WTC11 (cell line): ENCODE measurements at regions not wholly inside any gene's neighbourhood (a gene's known extent, or its start where the extent isn't known, plus 50 kb on each side); places are given as distances from the start of the nearest gene placed in this dataset.

ENCODE experiments used
- ATAC-seq: fragments of 200-7000 bp; cut with Tn5 transposase; 2 replicates; pipeline ENCODE4 v1.10.0; 2021; ENCODE audit warnings: mild to moderate bottlenecking, moderate library complexity
- CTCF ChIA-PET: fragments of 300-600 bp; sonication (Branson Sonifier 250); formaldehyde crosslinking; loops from one replicate; lab custom pipeline; 2021; ENCODE audit warnings: antibody characterized with exemption; lab: Charles Lee
- POLR2A ChIA-PET: fragments of 350-600 bp; sonication (Branson Sonifier 250); formaldehyde crosslinking; loops from one replicate; lab custom pipeline; 2021; ENCODE audit warnings: antibody characterized with exemption; lab: Charles Lee
- DNase-seq: peaks from one replicate; pipeline ENCODE4 v3.0.0; 2021; ENCODE audit warnings: low spot score
- H3K27ac Mint-ChIP-seq: 2 replicates; pipeline ENCODE4 v1.8.0; 2021; ENCODE audit warnings: mixed read lengths
- H3K27me3 Mint-ChIP-seq: 2 replicates; pipeline ENCODE4 v1.8.0; 2021; ENCODE audit warnings: low read depth, mild to moderate bottlenecking, moderate library complexity, mixed read lengths
- H3K36me3 Mint-ChIP-seq: 2 replicates; pipeline ENCODE4 v1.8.0; 2021; ENCODE audit warnings: mixed read lengths
- H3K4me1 Mint-ChIP-seq: 2 replicates; pipeline ENCODE4 v1.8.0; 2022; ENCODE audit warnings: mixed read lengths
- H3K4me3 Mint-ChIP-seq: 2 replicates; pipeline ENCODE4 v1.8.0; 2021; ENCODE audit warnings: mild to moderate bottlenecking, moderate library complexity, mixed read lengths
- H3K9me3 Mint-ChIP-seq: 2 replicates; pipeline ENCODE4 v1.8.0; 2021; ENCODE audit warnings: mixed read lengths
- AR ChIP-seq: fragments of 250-450 bp; sonication (Bioruptor Pico); IDR thresholded peaks from 2 replicates; pipeline ENCODE4 v1.9.0; 2021; ENCODE audit warnings: mild to moderate bottlenecking
- CTCF ChIP-seq: fragments of 200-600 bp; IDR thresholded peaks from 2 replicates; pipeline ENCODE4 v1.8.0; 2022; ENCODE audit warnings: antibody characterized with exemption
- ELF4 ChIP-seq: sonication (generic); formaldehyde crosslinking; IDR thresholded peaks from 2 replicates; pipeline ENCODE4 v1.8.1; 2022; ENCODE audit warnings: low read depth, mild to moderate bottlenecking, moderate library complexity, missing genetic modification reagents
- FOXK1 ChIP-seq: sonication (generic); formaldehyde crosslinking; IDR thresholded peaks from 2 replicates; pipeline ENCODE4 v1.8.0; 2022; ENCODE audit warnings: mild to moderate bottlenecking, moderate library complexity, missing genetic modification reagents
- GTF2I ChIP-seq: fragments of 250-450 bp; sonication (Bioruptor Pico); conservative IDR thresholded peaks from 2 replicates; pipeline ENCODE4 v1.4.0; 2021; ENCODE audit warnings: mild to moderate bottlenecking
- IRF1 ChIP-seq: sonication (generic); formaldehyde crosslinking; IDR thresholded peaks from 2 replicates; pipeline ENCODE4 v1.8.0; 2023; ENCODE audit warnings: missing genetic modification reagents
- IRF2 ChIP-seq: sonication (generic); formaldehyde crosslinking; IDR thresholded peaks from 2 replicates; pipeline ENCODE4 v1.8.0; 2022; ENCODE audit warnings: low read depth, missing genetic modification reagents, borderline replicate concordance
- MLX ChIP-seq: sonication (generic); formaldehyde crosslinking; IDR thresholded peaks from 2 replicates; pipeline ENCODE4 v1.8.1; 2023; ENCODE audit warnings: mild to moderate bottlenecking, missing genetic modification reagents, moderate library complexity
- MXD4 ChIP-seq: fragments of 250-450 bp; sonication (Bioruptor Pico); IDR thresholded peaks from 2 replicates; pipeline ENCODE4 v1.8.0; 2021; ENCODE audit warnings: mild to moderate bottlenecking, moderate library complexity, borderline replicate concordance
- NFATC4 ChIP-seq: fragments of 250-450 bp; sonication (Bioruptor Pico); IDR thresholded peaks from 2 replicates; pipeline ENCODE4 v1.9.0; 2021; ENCODE audit warnings: mild to moderate bottlenecking
- NFE2L1 ChIP-seq: sonication (generic); formaldehyde crosslinking; IDR thresholded peaks from 2 replicates; pipeline ENCODE4 v1.8.1; 2023; ENCODE audit warnings: missing genetic modification reagents
- RORB ChIP-seq: fragments of 250-450 bp; sonication (Bioruptor Pico); IDR thresholded peaks from 2 replicates; pipeline ENCODE4 v1.9.0; 2021; ENCODE audit warnings: mild to moderate bottlenecking
- SMAD3 ChIP-seq: sonication (generic); formaldehyde crosslinking; IDR thresholded peaks from 2 replicates; pipeline ENCODE4 v1.8.0; 2022; ENCODE audit warnings: missing genetic modification reagents, mild to moderate bottlenecking, borderline replicate concordance
- SOX15 ChIP-seq: fragments of 250-450 bp; sonication (Bioruptor Pico); IDR thresholded peaks from 2 replicates; pipeline ENCODE4 v1.9.0; 2021; ENCODE audit warnings: mild to moderate bottlenecking
- TCF7 ChIP-seq: sonication (generic); formaldehyde crosslinking; IDR thresholded peaks from 2 replicates; pipeline ENCODE4 v1.8.0; 2022; ENCODE audit warnings: mild to moderate bottlenecking, low read depth, missing genetic modification reagents, moderate library complexity
- USF2 ChIP-seq: sonication (generic); formaldehyde crosslinking; IDR thresholded peaks from 2 replicates; pipeline ENCODE4 v1.8.1; 2023; ENCODE audit warnings: mild to moderate bottlenecking, missing genetic modification reagents, moderate library complexity
- ZBTB21 ChIP-seq: sonication (generic); formaldehyde crosslinking; IDR thresholded peaks from 2 replicates; pipeline ENCODE4 v1.8.1; 2023; ENCODE audit warnings: mild to moderate bottlenecking, missing genetic modification reagents, borderline replicate concordance
- ZNF138 ChIP-seq: sonication (generic); formaldehyde crosslinking; conservative IDR thresholded peaks from 2 replicates; pipeline ENCODE4 v1.8.1; 2022; ENCODE audit warnings: mild to moderate bottlenecking, moderate library complexity, missing genetic modification reagents
- ZNF232 ChIP-seq: sonication (generic); formaldehyde crosslinking; IDR thresholded peaks from 2 replicates; pipeline ENCODE4 v1.8.0; 2022; ENCODE audit warnings: mild to moderate bottlenecking, missing genetic modification reagents
- ZNF317 ChIP-seq: sonication (generic); formaldehyde crosslinking; IDR thresholded peaks from 2 replicates; pipeline ENCODE4 v1.8.1; 2023; ENCODE audit warnings: low read depth, mild to moderate bottlenecking, moderate library complexity, missing genetic modification reagents, borderline replicate concordance
- ZNF423 ChIP-seq: fragments of 250-450 bp; sonication (Bioruptor Pico); IDR thresholded peaks from 2 replicates; pipeline ENCODE4 v2.1.2; 2022; ENCODE audit warnings: mild to moderate bottlenecking, moderate library complexity
- ZNF512 ChIP-seq: sonication (generic); formaldehyde crosslinking; IDR thresholded peaks from 2 replicates; pipeline ENCODE4 v1.8.1; 2022; ENCODE audit warnings: missing genetic modification reagents, borderline replicate concordance
- TF ChIP-seq, protein P1 (sequence below): sonication (generic); formaldehyde crosslinking; IDR thresholded peaks from 2 replicates; pipeline ENCODE4 v1.8.1; 2023; ENCODE audit warnings: mild to moderate bottlenecking, missing genetic modification reagents
- TF ChIP-seq, protein P2 (sequence below): sonication (generic); formaldehyde crosslinking; IDR thresholded peaks from 2 replicates; pipeline ENCODE4 v1.8.1; 2022; ENCODE audit warnings: low read depth, mild to moderate bottlenecking, moderate library complexity, missing genetic modification reagents, borderline replicate concordance
- TF ChIP-seq, protein P3 (sequence below): fragments of 250-450 bp; sonication (Bioruptor Pico); IDR thresholded peaks from 2 replicates; pipeline ENCODE4 v1.9.0; 2021; ENCODE audit warnings: mild to moderate bottlenecking

GRCh38 chr2:52404866-52405265, 1362.7 kb upstream of the CHAC2 start:
- TF ChIP-seq ZNF423 (CRISPR knock-in tag): no peak
- no peak for TF ChIP-seq MLX (CRISPR knock-in tag)
- TF ChIP-seq RORB (CRISPR knock-in tag): no peak
- TF ChIP-seq TCF7: no peak
- TF ChIP-seq ZNF232 (CRISPR knock-in tag): no peak
- TF ChIP-seq, protein P1, sequence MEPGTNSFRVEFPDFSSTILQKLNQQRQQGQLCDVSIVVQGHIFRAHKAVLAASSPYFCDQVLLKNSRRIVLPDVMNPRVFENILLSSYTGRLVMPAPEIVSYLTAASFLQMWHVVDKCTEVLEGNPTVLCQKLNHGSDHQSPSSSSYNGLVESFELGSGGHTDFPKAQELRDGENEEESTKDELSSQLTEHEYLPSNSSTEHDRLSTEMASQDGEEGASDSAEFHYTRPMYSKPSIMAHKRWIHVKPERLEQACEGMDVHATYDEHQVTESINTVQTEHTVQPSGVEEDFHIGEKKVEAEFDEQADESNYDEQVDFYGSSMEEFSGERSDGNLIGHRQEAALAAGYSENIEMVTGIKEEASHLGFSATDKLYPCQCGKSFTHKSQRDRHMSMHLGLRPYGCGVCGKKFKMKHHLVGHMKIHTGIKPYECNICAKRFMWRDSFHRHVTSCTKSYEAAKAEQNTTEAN: no peak
- no peak for TF ChIP-seq ELF4 (CRISPR knock-in tag)
- no peak for TF ChIP-seq IRF2 (CRISPR knock-in tag)
- no peak for TF ChIP-seq ZNF512
- TF ChIP-seq AR (CRISPR knock-in tag): no peak
- no peak for TF ChIP-seq NFE2L1 (CRISPR knock-in tag)
- no peak for TF ChIP-seq IRF1
- TF ChIP-seq ZBTB21 (CRISPR knock-in tag): no peak
- 0 out of 2 replicates have a peak, but pooled peaks cover 1% of the 10 kb centered on the region for H3K9me3 Mint-ChIP-seq
- POLR2A ChIA-PET: no interaction called here

DNA sequence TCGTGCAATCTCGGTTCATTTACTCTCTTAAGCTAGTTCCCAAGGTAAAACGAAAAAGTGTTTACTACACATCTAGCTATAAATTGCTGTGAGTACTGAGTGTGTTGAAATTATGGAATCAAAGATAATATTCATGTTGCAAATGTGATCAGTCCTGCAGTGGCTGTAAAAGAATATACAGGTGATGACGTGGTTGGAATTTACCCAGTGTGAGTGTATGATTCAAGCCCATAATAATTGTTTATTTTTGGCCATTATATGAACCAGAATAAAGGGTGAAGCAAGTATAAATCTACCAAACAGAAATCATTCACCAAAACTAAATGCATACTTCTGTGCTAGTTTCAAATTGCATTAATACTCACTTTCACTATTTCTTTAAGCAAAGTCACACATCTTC, 1363.6 kb upstream of the CHAC2 start:
- ChIA-PET CTCF (no interaction called here), POLR2A (no interaction called here)
- Mint-ChIP-seq H3K9me3 (no peaks in the 10 kb centered on the region), H3K4me1 (peaks cover 5% of the 10 kb centered on the region), H3K4me3 (no peak overlapping the region), H3K36me3 (no peaks in the 10 kb centered on the region), H3K27me3 (no peaks in the 10 kb centered on the region), H3K27ac (no peak overlapping the region)
- no peak for ATAC-seq
- DNase-seq: no peak
- TF ChIP-seq FOXK1 (CRISPR knock-in tag) (no peak), SOX15 (no peak), ZNF138 (no peak), ZNF317 (CRISPR knock-in tag) (no peak), CTCF (no peak), USF2 (no peak), NFATC4 (no peak), MXD4 (CRISPR knock-in tag) (no peak), NFE2L1 (CRISPR knock-in tag) (no peak), GTF2I (CRISPR knock-in tag) (no peak), SMAD3 (CRISPR knock-in tag) (no peak), ZNF423 (CRISPR knock-in tag) (no peak), ZNF232 (CRISPR knock-in tag) (no peak)
- TF ChIP-seq, protein P2, sequence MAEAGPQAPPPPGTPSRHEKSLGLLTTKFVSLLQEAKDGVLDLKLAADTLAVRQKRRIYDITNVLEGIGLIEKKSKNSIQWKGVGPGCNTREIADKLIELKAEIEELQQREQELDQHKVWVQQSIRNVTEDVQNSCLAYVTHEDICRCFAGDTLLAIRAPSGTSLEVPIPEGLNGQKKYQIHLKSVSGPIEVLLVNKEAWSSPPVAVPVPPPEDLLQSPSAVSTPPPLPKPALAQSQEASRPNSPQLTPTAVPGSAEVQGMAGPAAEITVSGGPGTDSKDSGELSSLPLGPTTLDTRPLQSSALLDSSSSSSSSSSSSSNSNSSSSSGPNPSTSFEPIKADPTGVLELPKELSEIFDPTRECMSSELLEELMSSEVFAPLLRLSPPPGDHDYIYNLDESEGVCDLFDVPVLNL (CRISPR knock-in tag): no peak
- TF ChIP-seq, protein P3, sequence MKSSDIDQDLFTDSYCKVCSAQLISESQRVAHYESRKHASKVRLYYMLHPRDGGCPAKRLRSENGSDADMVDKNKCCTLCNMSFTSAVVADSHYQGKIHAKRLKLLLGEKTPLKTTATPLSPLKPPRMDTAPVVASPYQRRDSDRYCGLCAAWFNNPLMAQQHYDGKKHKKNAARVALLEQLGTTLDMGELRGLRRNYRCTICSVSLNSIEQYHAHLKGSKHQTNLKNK (CRISPR knock-in tag): no peak

More at GRCh38 chr2:52404866-52405265, 1362.7 kb upstream of the CHAC2 start:
- Mint-ChIP-seq H3K27ac (no peak overlapping the region), H3K36me3 (no peaks in the 10 kb centered on the region), H3K27me3 (no peaks in the 10 kb centered on the region), H3K4me1 (peaks cover 13% of the 10 kb centered on the region), H3K4me3 (no peak overlapping the region)
- DNase-seq (no peak), ATAC-seq (no peak)
- CTCF ChIA-PET: no interaction called here
